H1 (cell line): ENCODE measurements at regions not wholly inside any gene's neighbourhood (a gene's known extent, or its start where the extent isn't known, plus 50 kb on each side); places are given as distances from the start of the nearest gene placed in this dataset.

Experiments
- CTCF ChIA-PET: fragments of 300-600 bp; sonication (Branson Sonifier 250); formaldehyde crosslinking; loops from one replicate; lab custom pipeline; 2021; ENCODE audit not compliant: partially characterized antibody; lab: Charles Lee
- POLR2A ChIA-PET: fragments of 300-600 bp; sonication (Branson Sonifier 250); formaldehyde crosslinking; loops from one replicate; lab custom pipeline; 2021; ENCODE audit warnings: inconsistent platforms; ENCODE audit not compliant: partially characterized antibody; lab: Charles Lee
- DNase-seq, 2 experiments: peaks; one replicate each; pipeline versions ENCODE4 v3.0.0 to v3.0.0-alpha.2; 2010 to 2022; ENCODE audit warnings: low spot score in 2 of 2, low read depth in 1 of 2, mixed read lengths in 1 of 2
- FAIRE-seq: peaks from 2 replicates; lab custom pipeline; 2011; peaks lifted over from hg19 to GRCh38; lab: Jason Lieb, UNC
- H2AFZ ChIP-seq: 2 replicates; pipeline ENCODE4 v1.8.1; 2012; ENCODE audit warnings: low read length, inconsistent platforms
- H2AK5ac ChIP-seq: 2 replicates; pipeline ENCODE4 v1.6.1; 2013; ENCODE audit warnings: low read depth, low read length
- H2BK120ac ChIP-seq: replicated peaks from 2 replicates; pipeline ENCODE3; 2013; ENCODE audit warnings: low read depth, low read length, inconsistent platforms
- H2BK12ac ChIP-seq: 2 replicates; pipeline ENCODE4 v1.6.1; 2013; ENCODE audit warnings: low read depth, low read length
- H2BK15ac ChIP-seq: 2 replicates; pipeline ENCODE4 v1.6.1; 2013; ENCODE audit warnings: low read length
- H2BK20ac ChIP-seq: 2 replicates; pipeline ENCODE4 v1.6.1; 2013; ENCODE audit warnings: low read length
- H2BK5ac ChIP-seq: 2 replicates; pipeline ENCODE4 v1.6.1; 2013; ENCODE audit warnings: low read depth, low read length
- H3K14ac ChIP-seq: 2 replicates; pipeline ENCODE4 v1.6.1; 2013; ENCODE audit warnings: inconsistent platforms; ENCODE audit not compliant: insufficient read length
- H3K18ac ChIP-seq: 2 replicates; pipeline ENCODE4 v1.6.1; 2013; ENCODE audit warnings: low read length; ENCODE audit errors: extremely low read depth
- H3K23ac ChIP-seq: 2 replicates; pipeline ENCODE4 v1.6.1; 2013; ENCODE audit warnings: inconsistent platforms; ENCODE audit not compliant: insufficient read length
- H3K23me2 ChIP-seq: 2 replicates; pipeline ENCODE4 v1.6.1; 2013; ENCODE audit warnings: low read depth, low read length
- H3K27ac ChIP-seq: 2 replicates; pipeline ENCODE4 v1.6.1; 2011; ENCODE audit warnings: low read depth, low read length, inconsistent platforms
- H3K27me3 ChIP-seq, 4 experiments: replicated peaks in 1 of 4; 1 replicate in 1 of 4; 2 replicates in 3 of 4; pipeline versions ENCODE4 v1.6.1 to v1.8.1; 2011 to 2013; ENCODE audit warnings: low read length in 3 of 4, mild to moderate bottlenecking in 3 of 4, inconsistent platforms in 2 of 4, mixed read lengths in 2 of 4, moderate library complexity in 1 of 4; ENCODE audit not compliant: control insufficient read depth in 3 of 4, insufficient read depth in 3 of 4; ENCODE audit errors: extremely low read depth in 1 of 4
- H3K36me3 ChIP-seq, 4 experiments: 2 replicates each; pipeline versions ENCODE4 v1.6.1 to v1.8.1; 2011 to 2013; ENCODE audit warnings: mild to moderate bottlenecking in 4 of 4, low read length in 3 of 4, moderate library complexity in 2 of 4, control low read depth in 1 of 4, inconsistent platforms in 1 of 4; ENCODE audit not compliant: insufficient read depth in 4 of 4, control insufficient read depth in 2 of 4
- H3K4ac ChIP-seq: replicated peaks from 2 replicates; pipeline ENCODE3; 2013; ENCODE audit warnings: low read length, low read depth, mixed read lengths, inconsistent platforms; ENCODE audit not compliant: insufficient read length
- H3K4me1 ChIP-seq, 4 experiments: replicated peaks in 1 of 4; 1 replicate in 1 of 4; 2 replicates in 3 of 4; pipeline versions ENCODE4 v1.6.1 to v1.8.1; 2011 to 2013; ENCODE audit warnings: low read length in 3 of 4, inconsistent platforms in 2 of 4, mixed read lengths in 1 of 4; ENCODE audit not compliant: insufficient read depth in 4 of 4, control insufficient read depth in 3 of 4
- H3K4me2 ChIP-seq, 2 experiments: 2 replicates each; pipeline versions ENCODE4 v1.6.1 to v1.8.1; 2011 to 2013; ENCODE audit warnings: low read depth in 2 of 2, low read length in 2 of 2, control low read depth in 1 of 2, inconsistent platforms in 1 of 2, mild to moderate bottlenecking in 1 of 2; ENCODE audit not compliant: insufficient read depth in 1 of 2
- H3K4me3 ChIP-seq, 4 experiments: fragments of 200-600, 300-600 bp in 1 of 4; sonication (generic), shearing (Covaris generic), sonication (Bioruptor Twin) in 1 of 4; 2 replicates each; pipeline versions ENCODE4 v1.5.1 to v1.8.1; 2011 to 2016; ENCODE audit warnings: low read length in 4 of 4, low read depth in 3 of 4, control low read depth in 2 of 4, inconsistent platforms in 2 of 4, mild to moderate bottlenecking in 2 of 4, mixed read lengths in 1 of 4, moderate library complexity in 1 of 4; ENCODE audit not compliant: insufficient read depth in 2 of 4; ENCODE audit errors: extremely low read depth in 1 of 4
- H3K56ac ChIP-seq: replicated peaks from 2 replicates; pipeline ENCODE3; 2013; ENCODE audit warnings: low read depth, mild to moderate bottlenecking, mixed read lengths, low read length, inconsistent platforms; ENCODE audit not compliant: insufficient read length
- H3K79me1 ChIP-seq: 2 replicates; pipeline ENCODE4 v1.6.1; 2013; ENCODE audit warnings: low read depth, low read length, control low read depth
- H3K79me2 ChIP-seq, 2 experiments: 2 replicates each; pipeline versions ENCODE4 v1.6.1 to v1.8.1; 2012 to 2013; ENCODE audit warnings: low read length in 2 of 2, mild to moderate bottlenecking in 2 of 2, inconsistent platforms in 1 of 2; ENCODE audit not compliant: insufficient read depth in 2 of 2, control insufficient read depth in 1 of 2
- H3K9ac ChIP-seq, 4 experiments: replicated peaks in 1 of 4; 1 replicate in 1 of 4; 2 replicates in 3 of 4; pipeline versions ENCODE4 v1.6.1 to v1.8.1; 2011 to 2013; ENCODE audit warnings: low read depth in 3 of 4, low read length in 3 of 4, control low read depth in 2 of 4, mild to moderate bottlenecking in 2 of 4, moderate library complexity in 2 of 4, inconsistent platforms in 1 of 4; ENCODE audit errors: extremely low read depth in 1 of 4
- H3K9me3 ChIP-seq, 2 experiments: 2 replicates each; pipeline versions ENCODE4 v1.6.1 to v1.8.1; 2012 to 2013; ENCODE audit warnings: mild to moderate bottlenecking in 2 of 2, moderate library complexity in 2 of 2, control low read depth in 1 of 2, inconsistent platforms in 1 of 2, low read depth in 1 of 2, low read length in 1 of 2, mixed read lengths in 1 of 2; ENCODE audit not compliant: insufficient read depth in 2 of 2
- H4K20me1 ChIP-seq, 2 experiments: replicated peaks in 1 of 2; 2 replicates each; pipeline versions ENCODE3 to v1.8.1; 2011 to 2013; ENCODE audit warnings: inconsistent platforms in 2 of 2, low read length in 2 of 2, mild to moderate bottlenecking in 1 of 2; ENCODE audit not compliant: insufficient read depth in 2 of 2, control insufficient read depth in 1 of 2
- H4K5ac ChIP-seq: 2 replicates; pipeline ENCODE4 v1.6.1; 2013; ENCODE audit warnings: low read length, low read depth, mixed read lengths, inconsistent platforms; ENCODE audit not compliant: insufficient read length
- H4K8ac ChIP-seq: 2 replicates; pipeline ENCODE4 v1.8.0; 2013; ENCODE audit warnings: mild to moderate bottlenecking, moderate library complexity, low read length, inconsistent platforms; ENCODE audit not compliant: insufficient read depth; ENCODE audit errors: extremely low read depth
- H4K91ac ChIP-seq: replicated peaks from 2 replicates; pipeline ENCODE3; 2013; ENCODE audit warnings: low read length, mixed read lengths, inconsistent platforms; ENCODE audit not compliant: insufficient read length
- BRCA1 ChIP-seq: IDR thresholded peaks from 2 replicates; pipeline ENCODE4 v1.6.1; 2012; ENCODE audit warnings: low read depth, low read length, improper control_type of control experiment
- CBX8 ChIP-seq: fragments of 300-800, 300-1000 bp; sonication (generic); IDR thresholded peaks from 2 replicates; pipeline ENCODE4 v1.7.1; 2016; ENCODE audit warnings: low read depth, low read length, borderline replicate concordance
- CHD2 ChIP-seq: IDR thresholded peaks from 2 replicates; pipeline ENCODE4 v1.6.1; 2012; ENCODE audit warnings: low read length, improper control_type of control experiment
- EP300 ChIP-seq, 2 experiments: IDR thresholded peaks; 1 replicate in 1 of 2; 2 replicates in 1 of 2; pipeline ENCODE4 v1.6.1; 2011 to 2012; ENCODE audit warnings: low read depth in 2 of 2, low read length in 2 of 2, mild to moderate bottlenecking in 2 of 2, borderline replicate concordance in 1 of 2, inconsistent platforms in 1 of 2, moderate library complexity in 1 of 2
- FOSL1 ChIP-seq: IDR thresholded peaks from 2 replicates; pipeline ENCODE4 v1.6.1; 2011; ENCODE audit warnings: mild to moderate bottlenecking, low read depth, low read length, moderate library complexity; ENCODE audit not compliant: insufficient read depth
- GTF2F1 ChIP-seq: IDR thresholded peaks from 2 replicates; pipeline ENCODE4 v1.6.1; 2012; ENCODE audit warnings: low read depth, low read length, improper control_type of control experiment, borderline replicate concordance
- POLR2AphosphoS5 ChIP-seq: IDR thresholded peaks from 2 replicates; pipeline ENCODE4 v1.6.1; 2011; ENCODE audit warnings: low read depth, low read length
- RNF2 ChIP-seq: fragments of 200-900, 300-1000 bp; sonication (generic); IDR thresholded peaks from 2 replicates; pipeline ENCODE4 v1.7.1; 2016; ENCODE audit warnings: borderline replicate concordance, low read depth, mild to moderate bottlenecking, antibody characterized with exemption, low read length; ENCODE audit not compliant: poor library complexity, severe bottlenecking; ENCODE audit errors: missing control alignments
- RXRA ChIP-seq: IDR thresholded peaks from 2 replicates; pipeline ENCODE4 v1.6.1; 2011; ENCODE audit warnings: low read depth, mild to moderate bottlenecking, low read length, moderate library complexity; ENCODE audit not compliant: insufficient read depth
- SIN3A ChIP-seq, 2 experiments: IDR thresholded peaks in 1 of 2; conservative IDR thresholded peaks in 1 of 2; 2 replicates each; pipeline ENCODE4 v1.6.1; 2011 to 2012; ENCODE audit warnings: low read length in 2 of 2, improper control_type of control experiment in 1 of 2, low read depth in 1 of 2, mild to moderate bottlenecking in 1 of 2
- SIX5 ChIP-seq: IDR thresholded peaks from 2 replicates; pipeline ENCODE4 v1.6.1; 2011; ENCODE audit warnings: mild to moderate bottlenecking, low read depth, low read length
- SP4 ChIP-seq: IDR thresholded peaks from 2 replicates; pipeline ENCODE4 v1.6.1; 2012; ENCODE audit warnings: low read length, inconsistent platforms
- TAF1 ChIP-seq: IDR thresholded peaks from 2 replicates; pipeline ENCODE4 v1.6.1; 2011; ENCODE audit warnings: mild to moderate bottlenecking, low read depth, low read length

- Histone ChIP-seq H3K4ac (no peak overlapping the region), H4K20me1 (no peaks in the 10 kb centered on the region), H3K79me2 (no peaks in the 10 kb centered on the region), H2BK20ac (no peak overlapping the region), H2AFZ (no peak overlapping the region), H2AK5ac (no peak overlapping the region), H3K23me2 (no peaks in the 10 kb centered on the region), H2BK120ac (no peak overlapping the region), H3K4me3 (no peak overlapping the region), H3K23ac (no peak overlapping the region), H2BK15ac (no peak overlapping the region), H3K79me1 (no peaks in the 10 kb centered on the region), H3K4me2 (no peak overlapping the region), H2BK12ac (no peak overlapping the region), H3K9ac (no peak overlapping the region), H4K5ac (no peak overlapping the region), H3K56ac (no peak overlapping the region), H3K14ac (no peak overlapping the region), H2BK5ac (no peak overlapping the region), H3K27me3 (no peaks in the 10 kb centered on the region), H4K91ac (no peak overlapping the region), H3K36me3 (no peaks in the 10 kb centered on the region), H3K27ac (no peak overlapping the region), H3K18ac (no peak overlapping the region), H4K8ac (no peak overlapping the region), H3K9me3 (no peaks in the 10 kb centered on the region), H3K4me1 (no peaks in the 10 kb centered on the region)
- FAIRE-seq (no peak), DNase-seq (no peak)
- ChIA-PET POLR2A (no interaction called here), CTCF (no interaction called here)
- TF ChIP-seq POLR2AphosphoS5 (no peak), GTF2F1 (no peak), SIN3A (conservative IDR thresholded peaks at IDR 0.05 in 1 of 2, IDR thresholded peaks at IDR 0.05 in 1 of 2; ENCODE audit: low read depth in 1 of 2, low read length in 2 of 2) (no peak), SIX5 (no peak), RNF2 (no peak), RXRA (no peak), CBX8 (no peak), CHD2 (no peak), FOSL1 (no peak), TAF1 (no peak), EP300 (IDR thresholded peaks at IDR 0.05; ENCODE audit: borderline replicate concordance in 1 of 2, low read depth in 2 of 2, low read length in 2 of 2) (no peak), SP4 (no peak), BRCA1 (no peak)
Observed at GRCh38 chrX:140422501-140422900, 82.4 kb downstream of the SOX3 start.
